ENCODE measurements at regions not wholly inside any gene's neighbourhood (a gene's known extent, or its start where the extent isn't known, plus 50 kb on each side); places are given as distances from the start of the nearest gene placed in this dataset. TPM values are rescaled to one million over a fixed set of nuclear protein-coding genes. Genes with fewer than 3 reads are reported as not detected.

- no peaks in the 10 kb centered on the region for H3K9me3 ChIP-seq (replicated peaks; ENCODE audit: control insufficient read depth, insufficient read depth, low read length)
- intact Hi-C loops (cut with micrococcal nuclease) (no loop called here), dilution Hi-C loops (cut with MboI; ENCODE audit: extremely low pct_ligation_motif_present, low sequenced_read_pairs) (no loop called here)
- no peak overlapping the region for H3K9ac ChIP-seq (replicated peaks; ENCODE audit: extremely low read depth, insufficient read depth, low read length)
- ChIA-PET POLR2A (no interaction called here), CTCF (interaction anchor here (0.9 to 1.5 kb wide), 3 partner anchors 9 to 30 kb away, joined by 4 read pairs; no protein-coding TSS in a partner anchor)
- no peaks in the 10 kb centered on the region for H4K20me1 ChIP-seq (replicated peaks; ENCODE audit: control insufficient read depth, extremely low read depth, insufficient read depth, low read length)
- H3K4me3 ChIP-seq (replicated peaks in 1 of 3; ENCODE audit: insufficient read depth in 1 of 3, low read depth in 1 of 3, low read length in 3 of 3): no peak overlapping the region
- DNase-seq (ENCODE audit: low read depth, low spot score) (no peak), FAIRE-seq (no peak)
- no peaks in the 10 kb centered on the region for H3K9me1 ChIP-seq (replicated peaks; ENCODE audit: control insufficient read depth, extremely low read depth, insufficient read depth, low read length)
- no peak overlapping the region for H3K4me2 ChIP-seq (ENCODE audit: insufficient read depth, low read length)
- BruUV-seq (replicated peaks): no TSS peak
- peaks cover 2 to 5% of the 10 kb centered on the region in 2 experiments for H3K27me3 ChIP-seq (ENCODE audit: control insufficient read depth in 2 of 2, insufficient read depth in 2 of 2, low read length in 2 of 2)
- H2AFZ ChIP-seq (ENCODE audit: low read depth, low read length): no peak overlapping the region
- H3K27ac ChIP-seq (ENCODE audit: insufficient read depth, low read depth, low read length): no peak overlapping the region
- no peaks in the 10 kb centered on the region for H3K4me1 ChIP-seq (ENCODE audit: control insufficient read depth, extremely low read depth, insufficient read depth, low read length)
- no peaks in the 10 kb centered on the region for H3K36me3 ChIP-seq (ENCODE audit: control insufficient read depth in 2 of 2, extremely low read depth in 1 of 2, insufficient read depth in 2 of 2, low read length in 2 of 2)
- H3K79me2 ChIP-seq (ENCODE audit: control insufficient read depth, insufficient read depth, low read length): no peaks in the 10 kb centered on the region
- TF ChIP-seq MYC (IDR thresholded peaks at IDR 0.05; ENCODE audit: low read depth, low read length) (no peak), FOS (IDR thresholded peaks at IDR 0.05; ENCODE audit: borderline replicate concordance, insufficient read depth, low read length) (no peak), GATA2 (IDR thresholded peaks at IDR 0.05; ENCODE audit: insufficient read depth, insufficient read length, low read depth, low read length) (no peak), POLR2A (IDR thresholded peaks at IDR 0.05; ENCODE audit: low read depth, low read length) (no peak), MAX (IDR thresholded peaks at IDR 0.05; ENCODE audit: insufficient read depth, insufficient read length) (no peak), JUN (IDR thresholded peaks at IDR 0.05; ENCODE audit: borderline replicate concordance, insufficient read depth, insufficient read length, low read depth) (no peak), CTCF (IDR thresholded peaks at IDR 0.05; ENCODE audit: extremely low read depth in 1 of 2, insufficient read depth in 1 of 2, low read depth in 1 of 2, low read length in 2 of 2) (no peak), EZH2 (IDR thresholded peaks at IDR 0.05; ENCODE audit: borderline replicate concordance, low read depth, low read length, severe bottlenecking) (no peak), POLR2AphosphoS5 (IDR thresholded peaks at IDR 0.05; ENCODE audit: insufficient read depth, low read depth, low read length) (no peak)
These were observed 96.7 kb downstream of the RNASEH2B start for GRCh38 chr13:51006067-51006845.

Small RNAs in the stretch of these regions (small RNA-seq; reads per million reads assigned to genes)
- not detected for gene RNA5SP29 (ENCODE audit: insufficient read depth, insufficient read length, low read depth, low replicate concordance)
